ENCODE measurements at regions not wholly inside any gene's neighbourhood (a gene's known extent, or its start where the extent isn't known, plus 50 kb on each side); places are given as distances from the start of the nearest gene placed in this dataset.

GRCh38 chr22:26775394-26775793, 118.0 kb downstream of the MIAT start:
- Histone ChIP-seq H3K27ac (no peak overlapping the region), H3K27me3 (no peaks in the 10 kb centered on the region), H3K36me3 (peaks cover 0 to 64% (median 55%) of the 10 kb centered on the region in 4 donors), H3K4me1 (no peaks in the 10 kb centered on the region), H3K9me3 (peaks cover 0 to 7% (median 0%) of the 10 kb centered on the region in 4 donors), H3K4me3 (no peak overlapping the region)
- DNase-seq: no peak
- TF ChIP-seq EP300 (IDR thresholded peaks at IDR 0.05) (no peak), POLR2AphosphoS5 (IDR thresholded peaks at IDR 0.05) (no peak), POLR2A (IDR thresholded peaks at IDR 0.05) (no peak)
- TF ChIP-seq, protein P1, sequence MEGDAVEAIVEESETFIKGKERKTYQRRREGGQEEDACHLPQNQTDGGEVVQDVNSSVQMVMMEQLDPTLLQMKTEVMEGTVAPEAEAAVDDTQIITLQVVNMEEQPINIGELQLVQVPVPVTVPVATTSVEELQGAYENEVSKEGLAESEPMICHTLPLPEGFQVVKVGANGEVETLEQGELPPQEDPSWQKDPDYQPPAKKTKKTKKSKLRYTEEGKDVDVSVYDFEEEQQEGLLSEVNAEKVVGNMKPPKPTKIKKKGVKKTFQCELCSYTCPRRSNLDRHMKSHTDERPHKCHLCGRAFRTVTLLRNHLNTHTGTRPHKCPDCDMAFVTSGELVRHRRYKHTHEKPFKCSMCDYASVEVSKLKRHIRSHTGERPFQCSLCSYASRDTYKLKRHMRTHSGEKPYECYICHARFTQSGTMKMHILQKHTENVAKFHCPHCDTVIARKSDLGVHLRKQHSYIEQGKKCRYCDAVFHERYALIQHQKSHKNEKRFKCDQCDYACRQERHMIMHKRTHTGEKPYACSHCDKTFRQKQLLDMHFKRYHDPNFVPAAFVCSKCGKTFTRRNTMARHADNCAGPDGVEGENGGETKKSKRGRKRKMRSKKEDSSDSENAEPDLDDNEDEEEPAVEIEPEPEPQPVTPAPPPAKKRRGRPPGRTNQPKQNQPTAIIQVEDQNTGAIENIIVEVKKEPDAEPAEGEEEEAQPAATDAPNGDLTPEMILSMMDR (IDR thresholded peaks at IDR 0.05): no peak
- 91 to 97% (median 94%) methylated on average over 3 of the region's 3 CpGs for WGBS, 5 donors
- intact Hi-C loops (cut with DNase I; ENCODE audit: low total_unique reads): no loop called here

DNA sequence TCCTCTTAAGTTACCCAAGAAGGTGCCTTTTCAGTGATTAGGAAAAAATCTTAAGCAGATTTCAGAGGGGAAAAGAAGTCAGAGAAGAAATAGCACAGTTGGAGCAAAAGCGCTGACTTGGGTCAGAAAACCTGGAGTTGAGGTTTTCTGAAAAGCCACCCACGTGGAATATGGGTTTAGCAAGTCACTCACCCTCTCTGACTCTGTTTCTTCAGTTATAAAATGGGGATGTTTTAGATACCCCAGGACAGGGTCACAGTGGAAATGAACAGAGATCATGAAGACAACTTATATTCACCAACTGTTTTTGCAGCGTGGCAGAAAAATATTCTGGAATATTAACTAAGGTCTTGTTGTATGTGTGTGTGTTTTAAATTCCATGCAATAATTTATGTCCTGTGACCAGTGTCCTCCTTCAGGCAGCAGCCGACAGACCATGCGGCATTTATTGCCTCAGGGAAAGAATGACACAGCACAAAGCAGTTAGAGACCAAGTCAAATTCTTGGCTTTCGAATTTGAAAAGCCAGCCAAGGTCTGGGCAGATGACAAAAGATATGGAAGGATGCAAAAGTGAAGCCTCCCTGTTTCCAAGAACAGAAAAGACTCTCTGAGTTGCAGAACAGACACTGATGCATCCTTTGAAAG, 119.9 kb downstream of the MIAT start:
- Histone ChIP-seq H3K27ac (no peak overlapping the region), H3K27me3 (no peaks in the 10 kb centered on the region), H3K4me1 (no peaks in the 10 kb centered on the region), H3K4me3 (no peak overlapping the region), H3K9me3 (peaks cover 0 to 7% (median 0%) of the 10 kb centered on the region in 4 donors), H3K36me3 (peaks cover 0 to 81% (median 69%) of the 10 kb centered on the region in 4 donors)
- 61 to 76% (median 72%) methylated on average over 6 of the region's 6 CpGs for WGBS, 5 donors
- DNase-seq: no peak
- intact Hi-C loops (cut with DNase I; ENCODE audit: low total_unique reads): no loop called here
- TF ChIP-seq POLR2AphosphoS5 (IDR thresholded peaks at IDR 0.05) (no peak), EP300 (IDR thresholded peaks at IDR 0.05) (no peak), POLR2A (IDR thresholded peaks at IDR 0.05) (no peak)
- TF ChIP-seq, protein P1 (IDR thresholded peaks at IDR 0.05): no peak

GRCh38 chr22:26778372-26778771, 121.0 kb downstream of the MIAT start:
- intact Hi-C loops (cut with DNase I; ENCODE audit: low total_unique reads): no loop called here
- Histone ChIP-seq H3K27me3 (no peaks in the 10 kb centered on the region), H3K4me1 (no peaks in the 10 kb centered on the region), H3K4me3 (no peak overlapping the region), H3K27ac (no peak overlapping the region), H3K36me3 (peaks cover 0 to 92% (median 78%) of the 10 kb centered on the region in 4 donors), H3K9me3 (peaks cover 0 to 7% (median 0%) of the 10 kb centered on the region in 4 donors)
- TF ChIP-seq, protein P1 (IDR thresholded peaks at IDR 0.05): no peak
- no peak for TF ChIP-seq EP300 (IDR thresholded peaks at IDR 0.05)
- no peak for TF ChIP-seq POLR2A (IDR thresholded peaks at IDR 0.05)
- WGBS, 5 donors: 89 to 100% (median 89%) methylated on average over 1 of the region's 1 CpG
- DNase-seq: no peak

- Histone ChIP-seq H3K27ac (no peak overlapping the region), H3K4me3 (no peak overlapping the region), H3K36me3 (peaks cover 0 to 97% (median 81%) of the 10 kb centered on the region in 4 donors), H3K27me3 (no peaks in the 10 kb centered on the region), H3K4me1 (no peaks in the 10 kb centered on the region), H3K9me3 (peaks cover 0 to 7% (median 0%) of the 10 kb centered on the region in 4 donors)
- WGBS, 5 donors: 82 to 95% (median 85%) methylated on average over 3 of the region's 3 CpGs
- DNase-seq: no peak
- intact Hi-C loops (cut with DNase I; ENCODE audit: low total_unique reads): no loop called here
- TF ChIP-seq EP300 (IDR thresholded peaks at IDR 0.05) (no peak), POLR2AphosphoS5 (IDR thresholded peaks at IDR 0.05) (no peak), POLR2A (IDR thresholded peaks at IDR 0.05) (no peak)
- TF ChIP-seq, protein P1 (IDR thresholded peaks at IDR 0.05): no peak
Measured at GRCh38 chr22:26779108-26779507, 121.7 kb downstream of the MIAT start.

Measured in stomach (tissue), 8 donors.